GM12878 (cell line): ENCODE measurements at regions not wholly inside any gene's neighbourhood (a gene's known extent, or its start where the extent isn't known, plus 50 kb on each side); places are given as distances from the start of the nearest gene placed in this dataset.

Experiments used
- ATAC-seq: fragments of 200-7000 bp; cut with Tn5 transposase; 3 replicates; pipeline ENCODE4 v1.9.1; 2020; ENCODE audit warnings: mild to moderate bottlenecking, moderate library complexity
- BruUV-seq: library from RNA; stranded (reverse); fragments of 400-500 nt; replicated peaks from 2 replicates; lab custom pipeline; 2021; lab: Mats Ljungman, UMichigan
- CTCF ChIA-PET: fragments of 300-600 bp; sonication (Branson Sonifier 250); formaldehyde crosslinking; extraction: SDS; loops from one replicate; lab custom pipeline; 2021; ENCODE audit warnings: inconsistent platforms; lab: Yijun Ruan, JAX
- POLR2A ChIA-PET: fragments of 350-600 bp; formaldehyde crosslinking; extraction: SDS; loops from one replicate; lab custom pipeline; 2021; ENCODE audit warnings: inconsistent platforms; lab: Charles Lee
- RAD21 ChIA-PET: fragments of 300-600 bp; sonication (Branson Sonifier 250); formaldehyde crosslinking; loops from one replicate; lab custom pipeline; 2023; ENCODE audit warnings: antibody characterized with exemption; ENCODE audit not compliant: unreplicated experiment; lab: Charles Lee
- SMC1A ChIA-PET: fragments of 300-600 bp; sonication (Branson Sonifier 250); formaldehyde crosslinking; loops from one replicate; lab custom pipeline; 2023; ENCODE audit not compliant: unreplicated experiment, uncharacterized antibody; lab: Charles Lee
- DNase-seq: peaks from one replicate; pipeline ENCODE4 v3.0.0-alpha.2; 2011; ENCODE audit warnings: low read depth, low spot score
- FAIRE-seq: peaks from 3 replicates; lab custom pipeline; 2011; peaks lifted over from hg19 to GRCh38; lab: Jason Lieb, UNC
- H2AFZ ChIP-seq: 2 replicates; pipeline ENCODE4 v1.6.0; 2011; ENCODE audit warnings: low read depth, low read length, control low read depth; ENCODE audit not compliant: control insufficient read depth
- H3K27ac ChIP-seq: 2 replicates; pipeline ENCODE4 v1.5.1; 2011; ENCODE audit warnings: control low read depth; ENCODE audit not compliant: control insufficient read depth, insufficient read depth
- H3K27me3 ChIP-seq, 2 experiments: replicated peaks in 1 of 2; 2 replicates each; pipeline versions ENCODE4 v1.6.0 to v1.6.1; 2011; ENCODE audit warnings: low read length in 1 of 2; ENCODE audit not compliant: control insufficient read depth in 2 of 2, insufficient read depth in 2 of 2
- H3K36me3 ChIP-seq, 2 experiments: 2 replicates each; pipeline ENCODE4 v1.5.1; 2011; ENCODE audit warnings: low read length in 1 of 2; ENCODE audit not compliant: control insufficient read depth in 2 of 2, insufficient read depth in 2 of 2
- H3K4me1 ChIP-seq: 2 replicates; pipeline ENCODE4 v1.6.1; 2011; ENCODE audit warnings: mild to moderate bottlenecking, low read length, moderate library complexity, mixed read lengths; ENCODE audit not compliant: control insufficient read depth, insufficient read depth
- H3K4me2 ChIP-seq: 2 replicates; pipeline ENCODE4 v1.6.0; 2011; ENCODE audit warnings: control low read depth; ENCODE audit not compliant: control insufficient read depth, insufficient read depth
- H3K4me3 ChIP-seq: fragments of 200-600 bp; sonication (generic); 2 replicates; pipeline ENCODE4 v1.5.1; 2016
- H3K79me2 ChIP-seq: 2 replicates; pipeline ENCODE4 v1.6.0; 2011; ENCODE audit warnings: low read length; ENCODE audit not compliant: control insufficient read depth, insufficient read depth
- H3K9ac ChIP-seq: 2 replicates; pipeline ENCODE4 v1.8.0; 2011; ENCODE audit warnings: low read length, control low read depth, mixed read lengths; ENCODE audit not compliant: control insufficient read depth, insufficient read depth
- H3K9me3 ChIP-seq: replicated peaks from 3 replicates; pipeline ENCODE4 v1.5.1; 2011; ENCODE audit warnings: mild to moderate bottlenecking, low read length; ENCODE audit not compliant: control insufficient read depth, insufficient read depth
- H4K20me1 ChIP-seq: 2 replicates; pipeline ENCODE4 v1.6.0; 2011; ENCODE audit not compliant: control insufficient read depth, insufficient read depth
- CHD1 ChIP-seq: IDR thresholded peaks from 2 replicates; pipeline ENCODE4 v1.6.1; 2012; ENCODE audit warnings: low read depth, low read length, improper control_type of control experiment
- IKZF2 ChIP-seq, 2 experiments: fragments of 450-650 bp; IDR thresholded peaks; 2 replicates each; pipeline ENCODE4 v1.6.1; 2017; ENCODE audit warnings: mild to moderate bottlenecking in 2 of 2, moderate library complexity in 2 of 2
- MTA2 ChIP-seq: fragments of 450-650 bp; IDR thresholded peaks from 2 replicates; pipeline ENCODE4 v1.6.1; 2016; ENCODE audit warnings: low read depth, mild to moderate bottlenecking, moderate library complexity
- WGBS: methylation state at CpG from one replicate; pipeline ENCODE4 v1.1.6; 2016; ENCODE audit warnings: low lambda C conversion rate; ENCODE audit not compliant: insufficient replicate concordance, insufficient coverage; ENCODE audit errors: missing lambda C conversion rate; 5-methylcytosine and 5-hydroxymethylcytosine counted together
- in situ Hi-C: fragments of 300-500 bp; cut with MboI; formaldehyde crosslinking; loops from 9 replicates; pipeline ENCODE4 v1.14.3; 2018; ENCODE audit warnings: mixed read lengths
- intact Hi-C: fragments of 100-400 bp; cut with micrococcal nuclease; formaldehyde crosslinking; loops from one replicate; pipeline ENCODE4 v1.14.2; 2022; ENCODE audit not compliant: unreplicated experiment
- TF ChIP-seq, protein P1 (sequence below): fragments of 450-650 bp; IDR thresholded peaks from 2 replicates; pipeline ENCODE4 v1.6.1; 2017; ENCODE audit warnings: antibody characterized with exemption, mild to moderate bottlenecking, moderate library complexity
- TF ChIP-seq, protein P2 (sequence below): fragments of 450-650 bp; IDR thresholded peaks from 2 replicates; pipeline ENCODE4 v1.6.1; 2014; ENCODE audit warnings: mild to moderate bottlenecking

DNA sequence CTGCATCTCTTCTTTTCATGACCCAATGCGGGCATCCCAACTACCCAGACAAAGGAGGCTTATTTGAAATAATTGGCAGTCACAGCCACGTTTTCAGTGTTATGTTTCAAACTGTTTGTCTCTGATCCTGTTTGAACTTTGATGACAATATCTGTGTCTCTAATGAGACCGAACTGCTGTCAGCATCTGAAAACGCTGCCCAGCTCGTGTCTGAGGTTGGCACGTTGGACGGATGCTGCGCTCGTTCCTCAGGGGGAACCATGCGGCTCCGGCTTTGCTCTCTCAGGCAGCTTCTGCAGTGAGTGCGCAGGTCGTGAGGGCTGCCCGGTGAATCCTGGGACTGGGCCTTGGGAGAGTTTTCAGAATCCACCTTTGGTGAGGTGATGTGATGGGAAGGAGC is 58.4 kb upstream of the SORBS2 start (continued):
- TF ChIP-seq, protein P1, sequence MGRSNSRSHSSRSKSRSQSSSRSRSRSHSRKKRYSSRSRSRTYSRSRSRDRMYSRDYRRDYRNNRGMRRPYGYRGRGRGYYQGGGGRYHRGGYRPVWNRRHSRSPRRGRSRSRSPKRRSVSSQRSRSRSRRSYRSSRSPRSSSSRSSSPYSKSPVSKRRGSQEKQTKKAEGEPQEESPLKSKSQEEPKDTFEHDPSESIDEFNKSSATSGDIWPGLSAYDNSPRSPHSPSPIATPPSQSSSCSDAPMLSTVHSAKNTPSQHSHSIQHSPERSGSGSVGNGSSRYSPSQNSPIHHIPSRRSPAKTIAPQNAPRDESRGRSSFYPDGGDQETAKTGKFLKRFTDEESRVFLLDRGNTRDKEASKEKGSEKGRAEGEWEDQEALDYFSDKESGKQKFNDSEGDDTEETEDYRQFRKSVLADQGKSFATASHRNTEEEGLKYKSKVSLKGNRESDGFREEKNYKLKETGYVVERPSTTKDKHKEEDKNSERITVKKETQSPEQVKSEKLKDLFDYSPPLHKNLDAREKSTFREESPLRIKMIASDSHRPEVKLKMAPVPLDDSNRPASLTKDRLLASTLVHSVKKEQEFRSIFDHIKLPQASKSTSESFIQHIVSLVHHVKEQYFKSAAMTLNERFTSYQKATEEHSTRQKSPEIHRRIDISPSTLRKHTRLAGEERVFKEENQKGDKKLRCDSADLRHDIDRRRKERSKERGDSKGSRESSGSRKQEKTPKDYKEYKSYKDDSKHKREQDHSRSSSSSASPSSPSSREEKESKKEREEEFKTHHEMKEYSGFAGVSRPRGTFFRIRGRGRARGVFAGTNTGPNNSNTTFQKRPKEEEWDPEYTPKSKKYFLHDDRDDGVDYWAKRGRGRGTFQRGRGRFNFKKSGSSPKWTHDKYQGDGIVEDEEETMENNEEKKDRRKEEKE, result no peak

DNA sequence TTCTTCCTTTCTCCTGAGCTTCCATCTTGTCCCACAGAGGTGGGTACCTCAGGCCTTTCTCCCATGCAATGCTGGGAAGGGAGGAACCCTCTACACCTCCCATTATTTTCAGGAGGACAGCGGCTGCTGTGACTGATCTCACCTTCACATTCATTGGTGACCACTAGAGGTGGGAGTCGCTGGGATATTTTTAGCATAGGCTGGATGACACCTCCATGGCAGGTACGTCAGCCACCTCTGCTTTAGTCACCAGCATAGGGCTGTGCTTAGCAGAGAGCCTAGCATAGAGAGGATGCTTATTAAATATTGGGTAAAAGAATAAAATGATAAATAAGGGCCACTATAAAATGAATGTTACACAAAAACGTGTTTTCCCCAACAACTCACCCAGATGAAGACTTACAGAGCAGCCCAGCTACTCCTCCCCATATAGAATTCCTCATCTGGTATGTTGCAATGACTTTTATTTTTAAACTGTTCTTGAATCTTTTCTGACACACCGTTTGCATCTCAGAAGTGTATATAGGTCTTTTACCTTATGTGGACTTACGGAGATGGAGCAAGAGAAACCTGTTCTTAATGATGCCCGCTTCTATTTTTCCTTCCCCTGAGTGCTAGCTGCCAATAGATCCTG is 60.9 kb upstream of the SORBS2 start:
- no peak overlapping the region for H3K27ac ChIP-seq
- H3K9me3 ChIP-seq, result no peaks in the 10 kb centered on the region
- H3K4me1 ChIP-seq, result no peaks in the 10 kb centered on the region
- no peak for FAIRE-seq
- in situ Hi-C loops, result no loop called here
- DNase-seq, result no peak
- RAD21 ChIA-PET, result no interaction called here
- H3K36me3 ChIP-seq, result no peaks in the 10 kb centered on the region
- intact Hi-C loops, result no loop called here
- H4K20me1 ChIP-seq, result no peaks in the 10 kb centered on the region
- H3K27me3 ChIP-seq, result no peaks in the 10 kb centered on the region; a peak in 1 of 4 replicates
- BruUV-seq, result no TSS peak
- no peaks in the 10 kb centered on the region for H3K79me2 ChIP-seq
- 24% methylated on average over 7 of the region's 7 CpGs for WGBS
- SMC1A ChIA-PET, result no interaction called here
- POLR2A ChIA-PET, result no interaction called here
- H3K9ac ChIP-seq, result no peak overlapping the region
- no peak overlapping the region for H3K4me3 ChIP-seq
- no peak overlapping the region for H2AFZ ChIP-seq
- no peak for ATAC-seq
- H3K4me2 ChIP-seq, result no peak overlapping the region
- TF ChIP-seq CHD1 (no peak), IKZF2 (IDR thresholded peaks at IDR 0.05) (no peak), MTA2 (no peak)
- TF ChIP-seq, protein P2, sequence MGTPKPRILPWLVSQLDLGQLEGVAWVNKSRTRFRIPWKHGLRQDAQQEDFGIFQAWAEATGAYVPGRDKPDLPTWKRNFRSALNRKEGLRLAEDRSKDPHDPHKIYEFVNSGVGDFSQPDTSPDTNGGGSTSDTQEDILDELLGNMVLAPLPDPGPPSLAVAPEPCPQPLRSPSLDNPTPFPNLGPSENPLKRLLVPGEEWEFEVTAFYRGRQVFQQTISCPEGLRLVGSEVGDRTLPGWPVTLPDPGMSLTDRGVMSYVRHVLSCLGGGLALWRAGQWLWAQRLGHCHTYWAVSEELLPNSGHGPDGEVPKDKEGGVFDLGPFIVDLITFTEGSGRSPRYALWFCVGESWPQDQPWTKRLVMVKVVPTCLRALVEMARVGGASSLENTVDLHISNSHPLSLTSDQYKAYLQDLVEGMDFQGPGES, result no peak
- CTCF ChIA-PET, result no interaction called here
